Fibroblast of lung (primary cell): ENCODE measurements at regions not wholly inside any gene's neighbourhood (a gene's known extent, or its start where the extent isn't known, plus 50 kb on each side); places are given as distances from the start of the nearest gene placed in this dataset.

Experiments used
- DNase-seq, 2 donors: peaks; one replicate each; pipeline versions ENCODE4 v3.0.0 to v3.0.0-alpha.2; 2010; ENCODE audit warnings: low read depth in 2 of 2
- H2AFZ ChIP-seq: 2 replicates; pipeline ENCODE4 v1.5.1; 2012; ENCODE audit warnings: low read length, control low read depth, inconsistent platforms
- H3K27ac ChIP-seq: 2 replicates; pipeline ENCODE4 v1.5.1; 2011; ENCODE audit warnings: low read length, control low read depth; ENCODE audit not compliant: insufficient read depth
- H3K27me3 ChIP-seq: 2 replicates; pipeline ENCODE4 v1.5.1; 2011; ENCODE audit warnings: mild to moderate bottlenecking, low read length; ENCODE audit not compliant: control insufficient read depth, insufficient read depth
- H3K36me3 ChIP-seq: 2 replicates; pipeline ENCODE4 v1.5.1; 2011; ENCODE audit warnings: low read length; ENCODE audit not compliant: control insufficient read depth, insufficient read depth
- H3K4me1 ChIP-seq: 2 replicates; pipeline ENCODE4 v1.5.1; 2011; ENCODE audit warnings: low read length; ENCODE audit not compliant: control insufficient read depth, insufficient read depth; ENCODE audit errors: extremely low read depth
- H3K4me2 ChIP-seq: 2 replicates; pipeline ENCODE4 v1.5.1; 2011; ENCODE audit warnings: low read length, control low read depth; ENCODE audit not compliant: insufficient read depth; ENCODE audit errors: extremely low read depth
- H3K4me3 ChIP-seq, 4 experiments: fragments of 200-600 bp in 1 of 4; sonication (generic) in 1 of 4; replicated peaks in 1 of 4; 2 replicates each; pipeline ENCODE4 v1.5.1; 2011 to 2016; ENCODE audit warnings: low read length in 4 of 4, low read depth in 3 of 4, mild to moderate bottlenecking in 3 of 4, control low read depth in 2 of 4, inconsistent platforms in 1 of 4, mixed read lengths in 1 of 4; ENCODE audit not compliant: insufficient read depth in 1 of 4; ENCODE audit errors: control extremely low read depth in 1 of 4
- H3K79me2 ChIP-seq: 2 replicates; pipeline ENCODE4 v1.5.1; 2012; ENCODE audit warnings: mild to moderate bottlenecking, low read length, inconsistent platforms; ENCODE audit not compliant: control insufficient read depth, insufficient read depth
- H3K9ac ChIP-seq: 2 replicates; pipeline ENCODE4 v1.5.1; 2011; ENCODE audit warnings: mild to moderate bottlenecking, low read length, control low read depth; ENCODE audit not compliant: insufficient read depth
- H3K9me3 ChIP-seq: 2 replicates; pipeline ENCODE4 v1.5.1; 2012; ENCODE audit warnings: low read depth, low read length; ENCODE audit not compliant: control insufficient read depth, insufficient read depth
- H4K20me1 ChIP-seq: 2 replicates; pipeline ENCODE4 v1.5.1; 2011; ENCODE audit warnings: low read length; ENCODE audit not compliant: control insufficient read depth, insufficient read depth; ENCODE audit errors: extremely low read depth
- EZH2 ChIP-seq: IDR thresholded peaks from 2 replicates; pipeline ENCODE4 v1.5.1; 2012; ENCODE audit warnings: low read length, control low read depth, mild to moderate bottlenecking; ENCODE audit errors: missing control alignments
- TF ChIP-seq, protein P1 (sequence below), 2 donors: IDR thresholded peaks in 1 of 2; conservative IDR thresholded peaks in 1 of 2; 1 replicate in 1 of 2; 2 replicates in 1 of 2; pipeline ENCODE4 v1.5.1; 2011 to 2012; ENCODE audit warnings: low read length in 2 of 2, control low read depth in 1 of 2, inconsistent platforms in 1 of 2, low read depth in 1 of 2, mild to moderate bottlenecking in 1 of 2

DNA sequence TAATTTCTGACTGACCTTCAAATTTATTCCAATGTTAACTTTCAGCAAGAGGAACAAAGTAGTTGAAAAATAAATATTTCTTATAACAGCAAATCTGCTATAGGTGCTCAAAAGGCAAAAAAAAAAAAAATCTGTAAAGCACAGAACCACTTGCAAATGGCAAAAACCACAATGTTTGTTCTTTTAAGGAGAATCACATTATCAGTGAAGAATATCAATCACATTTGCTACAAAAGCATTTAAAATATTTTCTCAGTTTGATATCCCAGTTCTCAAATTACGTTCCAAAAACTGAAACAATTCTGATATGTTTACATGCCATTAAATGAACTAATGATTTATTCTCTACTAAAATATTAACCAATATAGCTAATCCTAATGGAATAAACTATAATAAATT is 163.3 kb downstream of the METTL4 start:
- Histone ChIP-seq H3K4me1 (no peaks in the 10 kb centered on the region), H3K27me3 (no peaks in the 10 kb centered on the region), H2AFZ (no peak overlapping the region), H3K36me3 (no peaks in the 10 kb centered on the region), H4K20me1 (no peaks in the 10 kb centered on the region), H3K4me3 (no peak overlapping the region), H3K27ac (no peak overlapping the region), H3K9me3 (no peaks in the 10 kb centered on the region), H3K79me2 (no peaks in the 10 kb centered on the region), H3K4me2 (no peak overlapping the region), H3K9ac (no peak overlapping the region)
- no peak for TF ChIP-seq EZH2
- TF ChIP-seq, protein P1, sequence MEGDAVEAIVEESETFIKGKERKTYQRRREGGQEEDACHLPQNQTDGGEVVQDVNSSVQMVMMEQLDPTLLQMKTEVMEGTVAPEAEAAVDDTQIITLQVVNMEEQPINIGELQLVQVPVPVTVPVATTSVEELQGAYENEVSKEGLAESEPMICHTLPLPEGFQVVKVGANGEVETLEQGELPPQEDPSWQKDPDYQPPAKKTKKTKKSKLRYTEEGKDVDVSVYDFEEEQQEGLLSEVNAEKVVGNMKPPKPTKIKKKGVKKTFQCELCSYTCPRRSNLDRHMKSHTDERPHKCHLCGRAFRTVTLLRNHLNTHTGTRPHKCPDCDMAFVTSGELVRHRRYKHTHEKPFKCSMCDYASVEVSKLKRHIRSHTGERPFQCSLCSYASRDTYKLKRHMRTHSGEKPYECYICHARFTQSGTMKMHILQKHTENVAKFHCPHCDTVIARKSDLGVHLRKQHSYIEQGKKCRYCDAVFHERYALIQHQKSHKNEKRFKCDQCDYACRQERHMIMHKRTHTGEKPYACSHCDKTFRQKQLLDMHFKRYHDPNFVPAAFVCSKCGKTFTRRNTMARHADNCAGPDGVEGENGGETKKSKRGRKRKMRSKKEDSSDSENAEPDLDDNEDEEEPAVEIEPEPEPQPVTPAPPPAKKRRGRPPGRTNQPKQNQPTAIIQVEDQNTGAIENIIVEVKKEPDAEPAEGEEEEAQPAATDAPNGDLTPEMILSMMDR (conservative IDR thresholded peaks at IDR 0.05 in 1 of 2, IDR thresholded peaks at IDR 0.05 in 1 of 2; ENCODE audit: low read depth in 1 of 2, low read length in 2 of 2) = no peak
- DNase-seq = peak in 1 of 2 donors; percentile 59

DNA sequence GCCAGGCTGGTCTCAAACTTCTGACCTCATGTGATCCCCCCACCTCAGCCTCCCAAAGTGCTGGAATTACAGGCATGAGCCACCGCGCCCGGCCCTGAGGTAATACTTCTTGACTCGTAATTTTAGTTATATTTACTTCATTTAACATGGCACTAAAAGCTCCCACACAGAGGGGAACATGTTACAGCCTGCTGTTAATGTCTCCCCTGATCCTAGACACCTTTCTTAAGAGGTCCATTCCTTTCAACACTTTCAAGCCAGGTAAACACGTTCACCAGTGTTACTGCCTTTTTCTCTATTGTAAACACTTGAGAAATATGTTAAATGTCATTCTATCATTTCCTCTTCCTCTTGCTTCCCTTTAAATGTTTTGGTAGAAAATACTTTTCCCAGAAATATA is 161.4 kb downstream of the METTL4 start:
- no peaks in the 10 kb centered on the region for H3K79me2 ChIP-seq
- no peaks in the 10 kb centered on the region for H4K20me1 ChIP-seq
- DNase-seq = no peak
- no peaks in the 10 kb centered on the region for H3K4me1 ChIP-seq
- no peak overlapping the region for H3K9ac ChIP-seq
- H3K27me3 ChIP-seq = no peaks in the 10 kb centered on the region
- no peaks in the 10 kb centered on the region for H3K36me3 ChIP-seq
- H3K9me3 ChIP-seq = no peaks in the 10 kb centered on the region
- no peak overlapping the region for H3K4me2 ChIP-seq
- H2AFZ ChIP-seq = no peak overlapping the region
- H3K27ac ChIP-seq = no peak overlapping the region
- no peak overlapping the region for H3K4me3 ChIP-seq
- TF ChIP-seq, protein P1 (conservative IDR thresholded peaks at IDR 0.05 in 1 of 2, IDR thresholded peaks at IDR 0.05 in 1 of 2; ENCODE audit: low read depth in 1 of 2, low read length in 2 of 2) = no peak
- no peak for TF ChIP-seq EZH2

DNA sequence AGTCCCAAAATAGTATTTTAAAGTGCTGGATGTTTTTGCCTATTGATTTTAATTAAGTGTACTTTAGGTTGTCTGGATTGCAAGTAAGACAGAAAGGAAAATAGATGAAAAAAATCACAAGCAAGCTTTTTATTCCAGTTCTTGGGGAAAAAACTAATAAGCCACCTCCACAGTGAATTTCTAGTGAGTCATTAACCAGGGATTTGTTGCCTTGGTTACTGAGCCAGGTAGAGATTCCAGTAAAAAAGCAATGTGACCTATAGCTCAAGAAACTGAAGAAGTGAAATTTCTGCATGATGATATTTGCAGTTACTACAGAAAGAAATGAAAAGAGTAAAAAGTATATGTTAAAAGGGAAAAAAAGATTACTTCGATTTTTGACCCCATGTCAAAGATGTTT is 160.6 kb downstream of the METTL4 start:
- Histone ChIP-seq H3K4me2 (no peak overlapping the region), H3K9ac (no peak overlapping the region)

More for the DNA sequence above, 160.6 kb downstream of the METTL4 start:
- H3K27ac ChIP-seq = no peak overlapping the region
- H3K4me3 ChIP-seq = no peak overlapping the region
- TF ChIP-seq EZH2 = no peak
- TF ChIP-seq, protein P1 (conservative IDR thresholded peaks at IDR 0.05 in 1 of 2, IDR thresholded peaks at IDR 0.05 in 1 of 2; ENCODE audit: low read depth in 1 of 2, low read length in 2 of 2) = no peak
- H3K79me2 ChIP-seq = no peaks in the 10 kb centered on the region
- H3K4me1 ChIP-seq = no peaks in the 10 kb centered on the region
- no peaks in the 10 kb centered on the region for H3K36me3 ChIP-seq
- H3K9me3 ChIP-seq = no peaks in the 10 kb centered on the region
- H3K27me3 ChIP-seq = no peaks in the 10 kb centered on the region
- H4K20me1 ChIP-seq = no peaks in the 10 kb centered on the region
- DNase-seq = peak in 1 of 2 donors; percentile 75
- no peak overlapping the region for H2AFZ ChIP-seq
